ENCODE measurements at regions not wholly inside any gene's neighbourhood (a gene's known extent, or its start where the extent isn't known, plus 50 kb on each side); places are given as distances from the start of the nearest gene placed in this dataset.
A peak's percentile ranks its signal among the peaks of the same experiment; 100 is the strongest.

DNA sequence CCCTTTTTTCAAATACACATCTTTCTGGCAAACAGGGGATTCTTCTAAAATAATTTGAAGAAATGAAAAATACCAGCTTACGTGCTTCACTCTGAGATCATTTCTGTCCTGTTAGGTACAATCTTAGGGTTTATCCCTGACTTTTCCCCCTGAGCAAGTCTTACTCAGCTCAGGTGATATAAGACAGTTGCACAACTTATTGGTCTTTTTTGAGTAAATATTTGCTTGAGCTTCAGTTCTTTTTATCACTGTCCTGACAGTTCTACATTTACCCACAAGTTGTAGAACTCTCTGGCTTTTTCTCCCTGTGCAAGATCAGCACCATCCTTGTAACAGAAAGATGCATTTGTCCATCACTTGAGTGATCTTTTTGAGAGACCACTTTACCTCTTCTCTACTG, 84.9 kb downstream of the MID1IP1 start (continued):
- TF ChIP-seq EZH2 (IDR thresholded peaks at IDR 0.05; ENCODE audit: borderline replicate concordance, low read depth, low read length) (no peak), TEAD4 (IDR thresholded peaks at IDR 0.05; ENCODE audit: low read length) (no peak), TEAD4 (CRISPR knock-in tag; IDR thresholded peaks at IDR 0.05; ENCODE audit: borderline replicate concordance) (no peak), ZNF134 (CRISPR knock-in tag; conservative IDR thresholded peaks at IDR 0.05) (no peak)

GRCh38 chrX:38887222-38887621, 86.0 kb downstream of the MID1IP1 start:
- intact Hi-C loops (cut with micrococcal nuclease), result no loop called here
- H3K4me1 ChIP-seq (replicated peaks in 1 of 2; ENCODE audit: control insufficient read depth in 2 of 2, insufficient read depth in 2 of 2, low read length in 2 of 2), result peaks cover 0 to 8% of the 10 kb centered on the region in 2 experiments; a peak in 3 of 5 replicates
- TF ChIP-seq KLF6 (CRISPR knock-in tag; IDR thresholded peaks at IDR 0.05; ENCODE audit: borderline replicate concordance), result no peak
- TF ChIP-seq SPI1 (IDR thresholded peaks at IDR 0.05; ENCODE audit: borderline replicate concordance, low read depth, low read length), result peak; percentile 33; the same call in 1 of the 2 replicates
- no peak overlapping the region for H2AFZ ChIP-seq (ENCODE audit: low read depth, low read length)
- POLR2A ChIA-PET, result no interaction called here
- CTCF ChIA-PET (ENCODE audit: low intra/inter-chr PET ratio), result no interaction called here
- FAIRE-seq (no peak), ATAC-seq (no peak), DNase-seq (ENCODE audit: extremely low read depth in 1 of 4, low spot score in 3 of 4) (no peak)
- in situ Hi-C loops (cut with MboI), result no loop called here
- no peaks in the 10 kb centered on the region for H3K36me3 ChIP-seq (ENCODE audit: control insufficient read depth, insufficient read depth, low read length)
- BruUV-seq (replicated peaks), result no TSS peak
- H3K9ac ChIP-seq (ENCODE audit: insufficient read depth in 1 of 2, low read depth in 2 of 2, low read length in 2 of 2), result no peak overlapping the region
- no peak overlapping the region for H3K4me3 ChIP-seq
- no peaks in the 10 kb centered on the region for H4K20me1 ChIP-seq (replicated peaks; ENCODE audit: control insufficient read depth, insufficient read depth, low read length)
- H3K27me3 ChIP-seq (ENCODE audit: control insufficient read depth in 2 of 2, insufficient read depth in 2 of 2, low read length in 2 of 2), result no peaks in the 10 kb centered on the region
- no peak overlapping the region for H3K4me2 ChIP-seq (ENCODE audit: insufficient read depth, low read length)
- no peak overlapping the region for H3K27ac ChIP-seq (ENCODE audit: extremely low read depth, low read depth, low read length)
- 8% methylated on average over 2 of the region's 2 CpGs for WGBS (ENCODE audit: insufficient coverage, low coverage, missing lambda C conversion rate)
- H3K9me1 ChIP-seq (ENCODE audit: control insufficient read depth, insufficient read depth, low read length), result no peaks in the 10 kb centered on the region
- H3K79me2 ChIP-seq (ENCODE audit: control insufficient read depth, insufficient read depth, low read length), result no peaks in the 10 kb centered on the region
- no peaks in the 10 kb centered on the region for H3K9me3 ChIP-seq (replicated peaks; ENCODE audit: control insufficient read depth, insufficient read depth, low read depth, low read length)
